ENCODE measurements at regions not wholly inside any gene's neighbourhood (a gene's known extent, or its start where the extent isn't known, plus 50 kb on each side); places are given as distances from the start of the nearest gene placed in this dataset.
"Not testable (repeated sequence)": the region's sequence is repeated elsewhere in the genome, so short reads cannot be mapped to it uniquely, and the experiment has no call there.

GRCh38 chr4:28116526-28117083 lies 1256.0 kb downstream of the STIM2 start:
- not testable (repeated sequence) for DNase-seq

GRCh38 chr4:28117084-28117682 lies 1256.5 kb downstream of the STIM2 start:
- DNase-seq = no peak

GRCh38 chr4:28146191-28146590 lies 1285.5 kb downstream of the STIM2 start:
- no peak for DNase-seq

- DNase-seq = no peak
Measured at GRCh38 chr4:28148221-28148620, 1287.6 kb downstream of the STIM2 start.

GRCh38 chr4:28149762-28150161 lies 1289.1 kb downstream of the STIM2 start:
- no peak for DNase-seq

GRCh38 chr4:28151314-28151713 lies 1290.7 kb downstream of the STIM2 start:
- no peak for DNase-seq

GRCh38 chr4:28167411-28167810 lies 1306.8 kb downstream of the STIM2 start:
- DNase-seq = no peak

- DNase-seq = no peak
Measured at GRCh38 chr4:28176942-28177341, 1316.3 kb downstream of the STIM2 start.

- DNase-seq = no peak
Measured at GRCh38 chr4:28177641-28178040, 1317.0 kb downstream of the STIM2 start.

- no peak for DNase-seq
Measured at GRCh38 chr4:28179126-28179525, 1318.5 kb downstream of the STIM2 start.

- no peak for DNase-seq
Measured at GRCh38 chr4:28209371-28209924, 1348.8 kb downstream of the STIM2 start.

- DNase-seq = no peak
Measured at GRCh38 chr4:28211676-28212470, 1351.2 kb downstream of the STIM2 start.

- no peak for DNase-seq
Measured at GRCh38 chr4:28221536-28221935, 1360.9 kb downstream of the STIM2 start.

GRCh38 chr4:28225050-28225449 lies 1364.4 kb downstream of the STIM2 start:
- DNase-seq = no peak

- no peak for DNase-seq
Measured at GRCh38 chr4:28225689-28226353, 1365.2 kb downstream of the STIM2 start.

GRCh38 chr4:28226962-28227361 lies 1366.3 kb downstream of the STIM2 start:
- no peak for DNase-seq

GRCh38 chr4:28227764-28228163 lies 1367.1 kb downstream of the STIM2 start:
- no peak for DNase-seq

GRCh38 chr4:28228561-28229491 lies 1368.2 kb downstream of the STIM2 start:
- no peak for DNase-seq

- DNase-seq = no peak
Measured at GRCh38 chr4:28232376-28232775, 1371.7 kb downstream of the STIM2 start.

- no peak for DNase-seq
Measured at GRCh38 chr4:28232951-28233350, 1372.3 kb downstream of the STIM2 start.

GRCh38 chr4:28233724-28234123 lies 1373.1 kb downstream of the STIM2 start:
- DNase-seq = no peak

GRCh38 chr4:28238876-28239275 lies 1378.2 kb downstream of the STIM2 start:
- DNase-seq = no peak

Measured in SHP77 treated with DMSO at 0.1 percent for 48 hours (cell line).